NCI-H69 (cell line): ENCODE measurements at regions not wholly inside any gene's neighbourhood (a gene's known extent, or its start where the extent isn't known, plus 50 kb on each side); places are given as distances from the start of the nearest gene placed in this dataset.

Source experiments
- DNase-seq: peaks from one replicate; lab custom pipeline; 2025; lab: John Stamatoyannopoulos, UW

- no peak for DNase-seq
Observed at GRCh38 chr16:79712276-79712675, 111.7 kb upstream of the MAF start.

GRCh38 chr16:79707876-79708275 is 107.3 kb upstream of the MAF start:
- DNase-seq = no peak

- no peak for DNase-seq
Observed at GRCh38 chr16:79703066-79703465, 102.5 kb upstream of the MAF start.

- no peak for DNase-seq
Observed at GRCh38 chr16:79698341-79698753, 97.8 kb upstream of the MAF start.

- DNase-seq = no peak
Observed at GRCh38 chr16:79697562-79698112, 97.1 kb upstream of the MAF start.

- no peak for DNase-seq
Observed at GRCh38 chr16:79691007-79691406, 90.5 kb upstream of the MAF start.

GRCh38 chr16:79690159-79690558 is 89.6 kb upstream of the MAF start:
- no peak for DNase-seq

GRCh38 chr16:79687249-79688130 is 87.0 kb upstream of the MAF start:
- DNase-seq = no peak

- DNase-seq = no peak
Observed at GRCh38 chr16:79685871-79686270, 85.3 kb upstream of the MAF start.

- no peak for DNase-seq
Observed at GRCh38 chr16:79679334-79679733, 78.8 kb upstream of the MAF start.

GRCh38 chr16:79677799-79678530 is 77.4 kb upstream of the MAF start:
- DNase-seq = peak; percentile 9

- DNase-seq = no peak
Observed at GRCh38 chr16:79673635-79674034, 73.1 kb upstream of the MAF start.

GRCh38 chr16:79672524-79672923 is 72.0 kb upstream of the MAF start:
- DNase-seq = no peak

- no peak for DNase-seq
Observed at GRCh38 chr16:79668502-79668901, 68.0 kb upstream of the MAF start.

- DNase-seq = peak; percentile 3
Observed at GRCh38 chr16:79665970-79666369, 65.4 kb upstream of the MAF start.

GRCh38 chr16:79664407-79664806 is 63.9 kb upstream of the MAF start:
- DNase-seq = peak; percentile 92

GRCh38 chr16:79662669-79663313 is 62.3 kb upstream of the MAF start:
- no peak for DNase-seq

- no peak for DNase-seq
Observed at GRCh38 chr16:79662122-79662521, 61.6 kb upstream of the MAF start.

GRCh38 chr16:79661578-79661977 is 61.0 kb upstream of the MAF start:
- DNase-seq = peak; percentile 15

- DNase-seq = no peak
Observed at GRCh38 chr16:79659344-79659743, 58.8 kb upstream of the MAF start.

- peak; percentile 1 for DNase-seq
Observed at GRCh38 chr16:79658301-79659033, 57.9 kb upstream of the MAF start.
